HepG2 (cell line): ENCODE measurements at regions not wholly inside any gene's neighbourhood (a gene's known extent, or its start where the extent isn't known, plus 50 kb on each side); places are given as distances from the start of the nearest gene placed in this dataset.
A peak's percentile ranks its signal among the peaks of the same experiment; 100 is the strongest.

Experiments
- CBX5 ChIP-seq: sonication (generic); formaldehyde crosslinking; IDR thresholded peaks from 2 replicates; pipeline ENCODE4 v1.4.0; 2020; ENCODE audit warnings: missing genetic modification reagents, borderline replicate concordance
- FLYWCH1 ChIP-seq: sonication (generic); formaldehyde crosslinking; IDR thresholded peaks from 2 replicates; pipeline ENCODE4 v1.8.1; 2023; ENCODE audit warnings: mild to moderate bottlenecking, missing genetic modification reagents
- FOXA1 ChIP-seq, 2 experiments: fragments of 450-650 bp in 1 of 2; sonication (generic) in 1 of 2; formaldehyde crosslinking in 1 of 2; IDR thresholded peaks; 2 replicates each; pipeline versions ENCODE4 v1.4.0 to v1.6.1; 2016 to 2020; ENCODE audit warnings: missing genetic modification reagents in 1 of 2
- HDAC2 ChIP-seq: sonication (generic); formaldehyde crosslinking; IDR thresholded peaks from 2 replicates; pipeline ENCODE4 v1.4.0; 2020; ENCODE audit warnings: missing genetic modification reagents
- KAT8 ChIP-seq: IDR thresholded peaks from 2 replicates; pipeline ENCODE4 v1.6.1; 2016; ENCODE audit warnings: missing genetic modification reagents, missing compliant biosample characterization
- SIX1 ChIP-seq: sonication (generic); formaldehyde crosslinking; IDR thresholded peaks from 2 replicates; pipeline ENCODE4 v1.4.0; 2020; ENCODE audit warnings: missing genetic modification reagents, borderline replicate concordance
- SSRP1 ChIP-seq: IDR thresholded peaks from 2 replicates; pipeline ENCODE4 v1.6.1; 2016; ENCODE audit warnings: control low read depth
- TARDBP ChIP-seq: sonication (generic); formaldehyde crosslinking; IDR thresholded peaks from 2 replicates; pipeline ENCODE4 v1.8.0; 2022; ENCODE audit warnings: mild to moderate bottlenecking, missing genetic modification reagents
- ZBTB7B ChIP-seq: sonication (generic); formaldehyde crosslinking; IDR thresholded peaks from 2 replicates; pipeline ENCODE4 v1.4.0; 2020; ENCODE audit warnings: missing genetic modification reagents
- ZNF550 ChIP-seq: sonication (generic); formaldehyde crosslinking; IDR thresholded peaks from 2 replicates; pipeline ENCODE4 v1.4.0; 2020; ENCODE audit warnings: mild to moderate bottlenecking, missing genetic modification reagents, borderline replicate concordance
- TF ChIP-seq, protein P1 (sequence below): sonication (generic); formaldehyde crosslinking; IDR thresholded peaks from 2 replicates; pipeline ENCODE4 v1.5.0; 2020; ENCODE audit warnings: mild to moderate bottlenecking, missing genetic modification reagents, borderline replicate concordance
- TF ChIP-seq, protein P2 (sequence below): sonication (generic); formaldehyde crosslinking; IDR thresholded peaks from 2 replicates; pipeline ENCODE4 v1.4.0; 2020; ENCODE audit warnings: missing genetic modification reagents
- TF ChIP-seq, protein P3 (sequence below): sonication (generic); formaldehyde crosslinking; conservative IDR thresholded peaks from 2 replicates; pipeline ENCODE4 v1.8.0; 2022; ENCODE audit warnings: mild to moderate bottlenecking, moderate library complexity, missing genetic modification reagents
- TF ChIP-seq, protein P4 (sequence below): IDR thresholded peaks from 2 replicates; pipeline ENCODE4 v1.6.1; 2016; ENCODE audit warnings: missing genetic modification reagents, missing compliant biosample characterization
- TF ChIP-seq, protein P5 (sequence below), 2 experiments: sonication (generic) in 1 of 2; formaldehyde crosslinking in 1 of 2; IDR thresholded peaks; 2 replicates each; pipeline versions ENCODE4 v1.6.1 to v1.9.0; 2014 to 2022; ENCODE audit warnings: antibody characterized with exemption in 1 of 2, borderline replicate concordance in 1 of 2, inconsistent platforms in 1 of 2, low read depth in 1 of 2, missing genetic modification reagents in 1 of 2
- TF ChIP-seq, protein P6 (sequence below): sonication (generic); formaldehyde crosslinking; IDR thresholded peaks from 2 replicates; pipeline ENCODE4 v1.5.1; 2020; ENCODE audit warnings: mild to moderate bottlenecking, missing genetic modification reagents, borderline replicate concordance

DNA sequence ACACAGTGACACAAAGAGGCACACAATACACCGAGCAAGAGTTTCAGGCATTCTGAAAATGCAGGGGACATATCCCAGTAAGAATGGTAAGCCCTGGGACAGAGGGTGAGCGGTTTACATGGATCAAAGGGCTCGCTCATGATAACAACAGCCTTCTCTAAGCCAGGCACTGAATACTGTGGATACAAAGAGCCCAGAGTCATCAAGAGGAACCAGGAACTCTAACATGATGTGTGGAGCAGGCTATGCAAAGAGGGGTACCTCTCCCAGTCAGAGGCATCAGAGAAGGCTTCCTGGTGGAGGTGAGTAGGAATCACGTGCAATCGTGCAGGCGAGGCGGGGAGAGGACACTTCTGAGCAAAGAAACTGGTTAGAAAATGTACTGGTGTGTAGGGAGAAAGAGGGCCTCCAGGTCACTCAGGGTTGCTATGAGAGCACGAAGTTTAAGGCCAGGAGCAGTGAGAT is 76.9 kb upstream of the EEA1 start (continued):
- TF ChIP-seq, protein P1, sequence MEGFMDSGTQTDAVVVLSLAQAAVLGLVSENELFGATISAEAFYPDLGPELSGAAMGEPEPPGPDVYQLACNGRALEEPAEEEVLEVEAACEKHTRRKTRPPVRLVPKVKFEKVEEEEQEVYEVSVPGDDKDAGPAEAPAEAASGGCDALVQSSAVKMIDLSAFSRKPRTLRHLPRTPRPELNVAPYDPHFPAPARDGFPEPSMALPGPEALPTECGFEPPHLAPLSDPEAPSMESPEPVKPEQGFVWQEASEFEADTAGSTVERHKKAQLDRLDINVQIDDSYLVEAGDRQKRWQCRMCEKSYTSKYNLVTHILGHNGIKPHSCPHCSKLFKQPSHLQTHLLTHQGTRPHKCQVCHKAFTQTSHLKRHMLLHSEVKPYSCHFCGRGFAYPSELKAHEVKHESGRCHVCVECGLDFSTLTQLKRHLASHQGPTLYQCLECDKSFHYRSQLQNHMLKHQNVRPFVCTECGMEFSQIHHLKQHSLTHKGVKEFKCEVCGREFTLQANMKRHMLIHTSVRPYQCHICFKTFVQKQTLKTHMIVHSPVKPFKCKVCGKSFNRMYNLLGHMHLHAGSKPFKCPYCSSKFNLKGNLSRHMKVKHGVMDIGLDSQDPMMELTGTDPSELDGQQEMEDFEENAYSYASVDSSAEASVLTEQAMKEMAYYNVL = peak; percentile 56; the same call in 1 of the 2 replicates
- TF ChIP-seq, protein P2, sequence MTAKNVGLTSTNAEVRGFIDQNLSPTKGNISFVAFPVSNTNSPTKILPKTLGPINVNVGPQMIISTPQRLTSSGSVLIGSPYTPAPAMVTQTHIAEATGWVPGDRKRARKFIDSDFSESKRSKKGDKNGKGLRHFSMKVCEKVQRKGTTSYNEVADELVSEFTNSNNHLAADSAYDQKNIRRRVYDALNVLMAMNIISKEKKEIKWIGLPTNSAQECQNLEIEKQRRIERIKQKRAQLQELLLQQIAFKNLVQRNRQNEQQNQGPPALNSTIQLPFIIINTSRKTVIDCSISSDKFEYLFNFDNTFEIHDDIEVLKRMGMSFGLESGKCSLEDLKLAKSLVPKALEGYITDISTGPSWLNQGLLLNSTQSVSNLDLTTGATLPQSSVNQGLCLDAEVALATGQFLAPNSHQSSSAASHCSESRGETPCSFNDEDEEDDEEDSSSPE (CRISPR knock-in tag) = peak; percentile 57
- TF ChIP-seq, protein P3, sequence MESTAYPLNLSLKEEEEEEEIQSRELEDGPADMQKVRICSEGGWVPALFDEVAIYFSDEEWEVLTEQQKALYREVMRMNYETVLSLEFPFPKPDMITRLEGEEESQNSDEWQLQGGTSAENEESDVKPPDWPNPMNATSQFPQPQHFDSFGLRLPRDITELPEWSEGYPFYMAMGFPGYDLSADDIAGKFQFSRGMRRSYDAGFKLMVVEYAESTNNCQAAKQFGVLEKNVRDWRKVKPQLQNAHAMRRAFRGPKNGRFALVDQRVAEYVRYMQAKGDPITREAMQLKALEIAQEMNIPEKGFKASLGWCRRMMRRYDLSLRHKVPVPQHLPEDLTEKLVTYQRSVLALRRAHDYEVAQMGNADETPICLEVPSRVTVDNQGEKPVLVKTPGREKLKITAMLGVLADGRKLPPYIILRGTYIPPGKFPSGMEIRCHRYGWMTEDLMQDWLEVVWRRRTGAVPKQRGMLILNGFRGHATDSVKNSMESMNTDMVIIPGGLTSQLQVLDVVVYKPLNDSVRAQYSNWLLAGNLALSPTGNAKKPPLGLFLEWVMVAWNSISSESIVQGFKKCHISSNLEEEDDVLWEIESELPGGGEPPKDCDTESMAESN (CRISPR knock-in tag) = 0 out of 2 replicates have a peak, but pooled peaks have one; percentile 20
- TF ChIP-seq, protein P4, sequence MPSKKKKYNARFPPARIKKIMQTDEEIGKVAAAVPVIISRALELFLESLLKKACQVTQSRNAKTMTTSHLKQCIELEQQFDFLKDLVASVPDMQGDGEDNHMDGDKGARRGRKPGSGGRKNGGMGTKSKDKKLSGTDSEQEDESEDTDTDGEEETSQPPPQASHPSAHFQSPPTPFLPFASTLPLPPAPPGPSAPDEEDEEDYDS (CRISPR knock-in tag) = 0 out of 2 replicates have a peak, but pooled peaks have one; percentile 49
- TF ChIP-seq TARDBP (CRISPR knock-in tag) (0 out of 2 replicates have a peak, but pooled peaks have one; percentile 62), HDAC2 (CRISPR knock-in tag) (peak; percentile 83; the same call in 1 of the 2 replicates), CBX5 (no peak), KAT8 (CRISPR knock-in tag) (peak; percentile 37; the same call in 1 of the 2 replicates), ZNF550 (CRISPR knock-in tag) (no peak), SSRP1 (0 out of 2 replicates have a peak, but pooled peaks have one; percentile 44), FOXA1 (IDR thresholded peaks at IDR 0.05) (no peak), FOXA1 (CRISPR knock-in tag; IDR thresholded peaks at IDR 0.05) (0 out of 2 replicates have a peak, but pooled peaks have one; percentile 30), SIX1 (peak; percentile 8; the same call in 1 of the 2 replicates), ZBTB7B (CRISPR knock-in tag) (peak; percentile 20; the same call in 1 of the 2 replicates), FLYWCH1 (CRISPR knock-in tag) (no peak)
- TF ChIP-seq, protein P5, sequence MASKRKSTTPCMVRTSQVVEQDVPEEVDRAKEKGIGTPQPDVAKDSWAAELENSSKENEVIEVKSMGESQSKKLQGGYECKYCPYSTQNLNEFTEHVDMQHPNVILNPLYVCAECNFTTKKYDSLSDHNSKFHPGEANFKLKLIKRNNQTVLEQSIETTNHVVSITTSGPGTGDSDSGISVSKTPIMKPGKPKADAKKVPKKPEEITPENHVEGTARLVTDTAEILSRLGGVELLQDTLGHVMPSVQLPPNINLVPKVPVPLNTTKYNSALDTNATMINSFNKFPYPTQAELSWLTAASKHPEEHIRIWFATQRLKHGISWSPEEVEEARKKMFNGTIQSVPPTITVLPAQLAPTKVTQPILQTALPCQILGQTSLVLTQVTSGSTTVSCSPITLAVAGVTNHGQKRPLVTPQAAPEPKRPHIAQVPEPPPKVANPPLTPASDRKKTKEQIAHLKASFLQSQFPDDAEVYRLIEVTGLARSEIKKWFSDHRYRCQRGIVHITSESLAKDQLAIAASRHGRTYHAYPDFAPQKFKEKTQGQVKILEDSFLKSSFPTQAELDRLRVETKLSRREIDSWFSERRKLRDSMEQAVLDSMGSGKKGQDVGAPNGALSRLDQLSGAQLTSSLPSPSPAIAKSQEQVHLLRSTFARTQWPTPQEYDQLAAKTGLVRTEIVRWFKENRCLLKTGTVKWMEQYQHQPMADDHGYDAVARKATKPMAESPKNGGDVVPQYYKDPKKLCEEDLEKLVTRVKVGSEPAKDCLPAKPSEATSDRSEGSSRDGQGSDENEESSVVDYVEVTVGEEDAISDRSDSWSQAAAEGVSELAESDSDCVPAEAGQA (IDR thresholded peaks at IDR 0.05; ENCODE audit: low read depth) = no peak
- TF ChIP-seq, protein P5 (CRISPR knock-in tag; IDR thresholded peaks at IDR 0.05; ENCODE audit: borderline replicate concordance) = no peak
- TF ChIP-seq, protein P6, sequence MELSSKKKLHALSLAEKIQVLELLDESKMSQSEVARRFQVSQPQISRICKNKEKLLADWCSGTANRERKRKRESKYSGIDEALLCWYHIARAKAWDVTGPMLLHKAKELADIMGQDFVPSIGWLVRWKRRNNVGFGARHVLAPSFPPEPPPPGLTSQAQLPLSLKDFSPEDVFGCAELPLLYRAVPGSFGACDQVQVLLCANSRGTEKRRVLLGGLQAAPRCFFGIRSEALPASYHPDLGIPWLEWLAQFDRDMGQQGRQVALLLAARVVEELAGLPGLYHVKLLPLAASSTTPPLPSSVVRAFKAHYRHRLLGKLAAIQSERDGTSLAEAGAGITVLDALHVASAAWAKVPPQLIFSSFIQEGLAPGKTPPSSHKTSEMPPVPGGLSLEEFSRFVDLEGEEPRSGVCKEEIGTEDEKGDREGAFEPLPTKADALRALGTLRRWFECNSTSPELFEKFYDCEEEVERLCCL = no peak
